Activated T-cell treated with anti-CD3 and anti-CD28 coated beads for 48 hours (primary cell): ENCODE measurements at regions not wholly inside any gene's neighbourhood (a gene's known extent, or its start where the extent isn't known, plus 50 kb on each side); places are given as distances from the start of the nearest gene placed in this dataset.
"Not testable (repeated sequence)": the region's sequence is repeated elsewhere in the genome, so short reads cannot be mapped to it uniquely, and the experiment has no call there.

ENCODE experiments used
- DNase-seq: peaks from one replicate; pipeline ENCODE4 v3.0.0-alpha.2; 2020; ENCODE audit warnings: low read depth

DNA sequence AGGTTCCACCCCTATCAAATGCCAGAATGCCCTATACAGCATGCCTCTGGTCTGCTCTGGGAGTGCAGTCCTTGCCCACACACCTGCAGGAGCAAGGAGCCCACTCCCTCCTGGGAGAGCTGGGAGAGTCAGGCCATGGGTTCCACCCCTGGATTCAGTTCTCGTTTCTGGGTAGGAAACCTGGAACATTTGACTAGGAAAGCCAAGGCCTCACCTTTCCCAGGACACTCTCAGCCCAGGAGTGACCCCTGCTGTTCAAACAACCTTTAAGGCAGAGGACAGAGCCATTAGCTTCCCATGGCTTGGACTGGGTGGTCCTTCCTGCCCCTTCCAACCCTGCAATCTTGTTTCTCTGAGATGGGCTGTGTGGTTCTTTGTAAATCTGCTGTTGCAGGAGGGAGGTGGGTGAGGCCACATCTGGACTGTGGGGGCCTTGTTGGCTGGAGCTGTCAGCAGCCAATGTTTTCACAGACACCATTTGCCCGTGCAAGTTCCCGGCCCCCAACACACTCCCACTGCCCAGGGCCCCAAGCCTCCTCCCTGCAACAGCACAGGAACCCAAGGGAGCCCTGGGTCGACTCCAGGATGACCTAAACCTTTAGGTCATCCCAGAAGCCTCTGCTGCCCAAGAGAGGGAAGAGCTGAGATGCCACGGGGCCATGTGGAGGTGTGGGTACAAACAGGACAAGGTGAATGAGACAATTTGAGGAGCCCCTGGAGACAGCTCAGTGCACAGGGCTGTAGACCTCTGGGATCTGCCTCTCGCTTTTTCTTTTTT lies 104.4 kb downstream of the PJA1 start:
- DNase-seq: no peak

GRCh38 chrX:69055193-69055592 lies 110.1 kb downstream of the PJA1 start:
- no peak for DNase-seq

DNA sequence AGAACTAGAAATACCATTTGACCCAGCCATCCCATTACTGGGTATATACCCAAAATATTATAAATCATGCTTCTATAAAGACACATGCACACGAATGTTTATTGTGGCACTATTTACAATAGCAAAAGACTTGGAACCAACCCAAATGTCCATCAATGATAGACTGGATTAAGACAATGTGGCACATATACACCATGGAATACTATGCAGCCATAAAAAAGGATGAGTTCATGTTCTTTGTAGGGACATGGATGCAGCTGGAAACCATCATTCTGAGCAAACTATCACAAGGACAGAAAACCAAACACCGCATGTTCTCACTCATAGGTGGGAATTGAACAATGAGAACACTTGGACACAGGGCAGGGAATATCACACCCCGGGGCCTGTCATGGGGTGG lies 110.8 kb downstream of the PJA1 start:
- not testable (repeated sequence) for DNase-seq

DNA sequence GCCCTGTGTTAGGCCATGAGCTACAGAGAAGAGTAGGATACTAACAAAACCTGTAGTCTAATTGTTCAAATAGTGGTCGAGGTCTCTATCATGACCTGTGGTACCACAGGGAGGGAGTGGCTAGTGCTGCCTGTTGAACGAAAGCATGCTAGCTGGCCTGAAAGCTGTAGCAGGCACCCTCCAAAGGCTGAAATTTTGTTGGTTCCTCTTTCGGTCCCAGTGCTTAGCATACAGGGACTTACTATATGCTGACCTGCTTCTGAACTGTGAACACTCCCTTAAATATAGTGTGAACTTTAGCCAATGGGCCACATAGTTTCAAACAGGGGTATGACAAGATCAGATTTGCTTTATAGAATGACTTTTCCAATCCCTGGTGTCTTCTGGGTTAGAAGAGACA lies 113.4 kb downstream of the PJA1 start:
- no peak for DNase-seq

- DNase-seq: no peak
Observed at GRCh38 chrX:69050051-69050765, 115.0 kb downstream of the PJA1 start.

DNA sequence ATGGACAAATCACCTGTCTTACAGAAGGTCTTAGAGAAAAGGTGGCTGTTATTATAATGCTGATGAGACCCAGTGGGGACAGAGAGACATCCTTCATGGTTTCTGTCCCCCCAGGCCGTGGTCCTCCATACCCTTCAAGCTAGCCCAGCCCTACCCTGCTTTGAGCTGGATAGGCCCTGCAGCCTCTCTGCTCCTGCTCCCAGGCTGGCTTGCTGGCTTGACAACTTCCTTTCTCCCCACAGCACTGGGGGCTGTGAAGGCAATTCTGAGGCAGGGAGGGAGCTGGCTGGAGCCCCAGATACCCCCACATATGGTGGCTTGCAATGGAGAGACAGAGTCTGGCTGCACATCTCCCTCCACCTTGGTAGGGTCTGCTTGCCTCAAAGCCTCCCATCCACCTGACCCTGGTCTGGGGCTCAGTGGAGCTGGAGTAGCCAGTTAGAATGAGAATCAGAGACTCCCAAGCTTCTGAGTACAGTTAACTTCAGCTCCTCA lies 118.2 kb downstream of the PJA1 start:
- no peak for DNase-seq

DNA sequence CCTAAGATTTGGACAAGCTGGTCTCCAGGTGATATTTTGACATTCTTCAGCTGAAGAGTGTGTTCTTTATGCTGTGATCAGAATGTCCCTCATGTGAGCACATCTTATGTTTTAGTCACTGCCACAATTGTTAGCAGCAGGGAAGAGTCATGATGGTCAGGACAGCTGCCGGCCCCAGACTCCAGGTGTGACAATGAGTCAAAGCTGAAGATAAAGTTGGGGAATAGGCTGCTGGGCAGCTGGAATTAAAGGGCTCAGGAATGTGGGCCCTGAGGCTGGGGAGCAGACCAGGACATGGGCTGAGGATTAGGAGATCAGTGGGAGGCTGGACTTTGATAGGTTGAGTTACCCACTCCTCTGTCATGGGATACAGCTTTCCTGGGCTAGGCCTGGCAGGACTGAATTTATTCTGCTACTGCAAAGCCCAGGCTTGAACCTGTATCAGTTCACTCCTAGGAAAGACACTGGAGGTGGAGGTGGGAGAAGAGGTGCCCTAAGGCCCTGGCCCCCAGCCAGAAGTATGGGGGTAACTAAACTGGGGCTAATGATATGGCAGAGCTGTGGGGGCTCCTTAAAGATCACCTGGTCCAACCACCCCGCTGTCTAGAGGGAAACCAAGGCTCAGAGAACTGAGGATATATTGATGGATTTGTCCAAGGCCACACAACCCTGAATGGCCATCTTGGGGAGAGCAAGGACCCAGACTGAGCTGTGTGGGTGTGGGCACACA lies 119.5 kb downstream of the PJA1 start:
- DNase-seq: no peak

- DNase-seq: no peak
Observed at GRCh38 chrX:69038816-69039215, 126.4 kb downstream of the PJA1 start.

DNA sequence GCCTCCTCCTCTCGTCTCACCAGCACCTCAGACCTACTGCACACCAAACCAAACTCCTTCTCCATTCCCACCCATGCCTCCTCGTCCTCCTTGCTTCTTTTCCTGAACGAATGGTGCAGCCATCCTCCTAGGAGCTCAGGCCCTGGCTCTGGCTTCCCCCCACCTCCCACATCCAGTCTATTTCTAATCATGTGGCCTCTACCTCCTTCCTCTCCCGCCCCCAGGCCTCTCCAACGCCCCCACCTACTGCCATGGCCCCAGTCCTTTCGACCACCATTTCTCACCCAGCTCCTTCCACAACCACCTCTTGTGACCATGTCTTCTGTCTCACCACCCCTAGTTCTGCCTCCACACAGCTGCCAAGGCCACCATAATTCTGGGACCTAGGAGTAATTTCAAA lies 127.1 kb downstream of the PJA1 start:
- no peak for DNase-seq

DNA sequence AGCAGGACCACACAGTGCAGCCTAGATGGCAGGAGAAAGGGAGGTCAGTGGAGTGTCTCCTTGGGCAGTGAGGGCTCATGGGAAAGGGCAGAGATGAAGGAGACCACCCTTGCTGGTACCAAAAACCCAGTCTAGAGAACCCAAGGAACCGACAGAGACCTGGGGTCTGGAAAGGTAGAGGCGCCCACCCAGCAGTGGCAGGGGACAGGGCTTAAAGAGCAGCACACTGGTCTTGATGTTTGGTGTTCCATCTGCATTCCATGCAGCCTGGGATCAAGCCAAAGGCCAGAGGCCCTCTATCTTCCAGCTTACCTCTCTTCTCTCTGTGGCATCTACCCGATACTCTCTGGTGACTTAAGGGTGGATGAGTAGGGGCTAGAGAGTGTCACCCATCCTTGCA lies 127.5 kb downstream of the PJA1 start:
- no peak for DNase-seq

DNA sequence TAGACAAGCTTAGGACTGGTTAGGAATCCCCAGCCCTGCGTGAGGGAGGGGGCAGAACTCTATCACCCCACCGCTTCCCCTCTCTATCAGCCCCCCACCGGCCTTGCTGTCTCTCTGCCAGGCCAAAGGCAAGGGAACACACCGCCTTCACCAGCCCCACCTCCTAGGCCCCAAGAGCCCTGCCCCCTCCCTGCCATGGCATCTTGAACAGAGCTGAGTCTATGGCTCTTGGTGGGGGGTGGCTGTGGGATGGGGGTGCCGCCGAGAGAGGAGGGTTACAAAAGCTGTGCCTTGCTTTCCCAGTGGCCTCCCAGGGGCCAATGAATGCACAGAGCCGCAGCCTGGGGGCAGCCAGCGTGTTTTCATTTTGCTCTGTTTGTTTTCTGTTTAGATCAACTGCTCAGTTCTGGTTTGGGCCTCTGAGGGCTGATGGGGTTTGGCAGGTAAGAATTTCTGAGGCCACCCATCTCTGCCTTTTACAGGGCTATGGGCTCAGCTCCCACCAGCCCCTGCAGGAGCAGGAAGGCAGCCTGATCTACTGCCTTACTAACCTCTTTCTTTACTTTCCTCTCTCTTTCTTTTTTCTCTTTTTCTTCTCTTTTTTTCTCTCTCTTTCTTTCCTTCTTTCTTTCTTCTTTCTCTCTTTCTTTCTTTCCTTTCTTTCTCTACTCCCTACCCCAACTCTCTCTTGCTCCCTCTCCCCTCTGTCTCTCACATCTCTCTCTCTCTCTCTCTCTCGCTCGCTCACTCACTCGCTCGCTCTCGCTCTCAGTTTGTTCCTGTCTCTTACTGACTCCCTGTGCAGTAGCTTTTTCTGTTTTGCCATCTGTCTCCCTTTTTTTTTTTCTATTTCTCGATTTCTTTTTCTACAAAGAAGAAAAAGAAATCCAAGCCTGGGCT lies 128.3 kb downstream of the PJA1 start:
- DNase-seq: no peak

- no peak for DNase-seq
Observed at GRCh38 chrX:69034451-69034850, 130.8 kb downstream of the PJA1 start.

DNA sequence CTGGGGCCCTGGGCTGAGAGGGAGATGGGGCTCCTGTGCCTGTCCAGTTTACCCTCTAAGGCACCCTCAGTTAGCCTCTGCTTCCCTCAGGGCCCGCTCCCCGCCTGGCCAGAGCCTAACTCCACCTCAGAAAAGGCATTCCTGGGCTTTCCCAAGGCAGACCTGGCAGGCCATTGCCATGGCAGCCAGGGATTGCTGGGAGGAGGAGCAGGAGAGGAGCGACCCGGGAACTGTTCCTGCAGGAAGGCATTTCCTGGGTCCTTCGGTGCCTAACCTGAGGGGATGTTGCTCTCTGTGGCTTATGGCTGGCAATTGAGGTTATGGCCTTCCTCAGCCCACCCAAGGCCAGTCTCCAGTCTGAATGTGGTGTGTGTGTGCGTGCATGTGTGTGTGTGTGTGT lies 131.3 kb downstream of the PJA1 start:
- no peak for DNase-seq

DNA sequence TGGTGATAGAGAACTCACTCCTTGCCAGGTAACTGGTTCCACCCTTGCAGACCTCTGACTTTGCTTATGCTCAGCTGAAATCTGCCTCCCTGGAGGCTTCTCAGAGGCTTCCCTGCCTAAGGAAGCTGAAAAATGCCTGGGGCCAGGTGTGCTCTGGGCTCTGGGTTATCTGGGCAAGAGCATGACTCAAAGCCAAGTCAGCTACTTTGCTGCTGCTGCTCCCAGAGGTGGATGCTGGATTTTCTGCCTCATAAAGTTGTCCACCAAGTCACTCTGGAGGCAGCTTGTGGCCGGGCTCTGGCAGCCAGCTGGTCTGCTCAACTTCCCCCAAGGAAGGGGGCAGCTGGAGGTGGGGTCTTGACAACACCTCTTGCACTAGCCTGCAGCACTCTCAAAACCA lies 132.7 kb downstream of the PJA1 start:
- no peak for DNase-seq

DNA sequence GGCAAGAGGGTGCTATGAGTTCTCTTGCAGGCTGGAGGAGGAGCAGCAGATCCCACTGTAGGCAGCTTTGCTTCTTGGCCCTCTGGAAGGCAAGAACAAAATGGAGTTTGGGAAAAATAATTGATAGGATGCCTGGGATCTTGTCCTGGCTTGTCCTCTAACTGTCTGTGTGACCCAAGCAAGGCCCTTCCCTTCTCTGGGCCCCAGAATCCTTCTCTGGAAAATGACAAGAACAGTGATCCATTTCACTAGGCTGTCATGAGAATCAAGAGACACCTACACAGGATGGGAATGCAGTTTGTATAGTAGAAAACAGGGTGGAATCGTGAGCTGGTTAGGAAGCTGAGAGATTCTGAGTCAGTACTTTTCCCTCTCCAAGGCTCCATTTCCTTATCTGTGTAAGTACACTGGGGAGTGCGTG lies 133.3 kb downstream of the PJA1 start:
- DNase-seq: no peak

- no peak for DNase-seq
Observed at GRCh38 chrX:69031181-69031580, 134.1 kb downstream of the PJA1 start.

GRCh38 chrX:69029771-69030170 lies 135.5 kb downstream of the PJA1 start:
- DNase-seq: no peak

GRCh38 chrX:69028761-69029120 lies 136.5 kb downstream of the PJA1 start:
- DNase-seq: no peak

DNA sequence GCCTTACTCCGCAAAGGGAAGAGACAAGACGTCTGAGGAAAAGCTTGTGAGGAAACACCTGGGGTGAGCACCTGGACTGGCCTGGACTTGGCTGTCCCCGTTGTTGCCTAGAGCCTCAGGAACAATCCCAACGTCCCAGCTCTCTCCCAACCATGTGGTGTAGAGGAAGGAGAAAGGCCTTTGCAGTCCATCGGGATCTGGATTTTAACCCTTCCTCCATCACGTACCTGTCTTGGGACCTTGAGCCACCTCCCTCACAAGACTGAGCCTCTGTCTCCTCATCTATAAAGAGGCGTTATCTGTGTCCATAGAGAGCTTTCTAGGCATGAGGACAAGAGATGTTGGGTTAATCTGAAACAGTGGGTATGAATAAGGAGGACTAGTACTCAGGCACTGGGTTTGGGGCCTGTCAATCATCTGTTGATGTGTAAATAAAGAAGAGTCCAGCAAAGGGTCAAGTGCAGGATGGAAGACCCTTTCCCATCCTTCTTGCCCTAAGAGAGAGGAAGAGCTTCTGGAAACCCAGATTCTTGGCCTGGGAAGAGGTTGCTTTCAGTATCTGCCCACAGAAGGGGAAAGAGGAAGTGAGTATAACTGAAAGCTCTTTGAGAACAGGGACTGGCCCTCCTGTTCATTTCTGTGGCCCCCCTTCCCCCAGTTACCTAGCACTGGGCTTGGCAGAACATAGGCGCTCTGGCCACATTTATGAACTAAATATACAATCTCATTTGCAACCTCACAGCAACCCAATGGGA lies 137.1 kb downstream of the PJA1 start:
- DNase-seq: no peak

DNA sequence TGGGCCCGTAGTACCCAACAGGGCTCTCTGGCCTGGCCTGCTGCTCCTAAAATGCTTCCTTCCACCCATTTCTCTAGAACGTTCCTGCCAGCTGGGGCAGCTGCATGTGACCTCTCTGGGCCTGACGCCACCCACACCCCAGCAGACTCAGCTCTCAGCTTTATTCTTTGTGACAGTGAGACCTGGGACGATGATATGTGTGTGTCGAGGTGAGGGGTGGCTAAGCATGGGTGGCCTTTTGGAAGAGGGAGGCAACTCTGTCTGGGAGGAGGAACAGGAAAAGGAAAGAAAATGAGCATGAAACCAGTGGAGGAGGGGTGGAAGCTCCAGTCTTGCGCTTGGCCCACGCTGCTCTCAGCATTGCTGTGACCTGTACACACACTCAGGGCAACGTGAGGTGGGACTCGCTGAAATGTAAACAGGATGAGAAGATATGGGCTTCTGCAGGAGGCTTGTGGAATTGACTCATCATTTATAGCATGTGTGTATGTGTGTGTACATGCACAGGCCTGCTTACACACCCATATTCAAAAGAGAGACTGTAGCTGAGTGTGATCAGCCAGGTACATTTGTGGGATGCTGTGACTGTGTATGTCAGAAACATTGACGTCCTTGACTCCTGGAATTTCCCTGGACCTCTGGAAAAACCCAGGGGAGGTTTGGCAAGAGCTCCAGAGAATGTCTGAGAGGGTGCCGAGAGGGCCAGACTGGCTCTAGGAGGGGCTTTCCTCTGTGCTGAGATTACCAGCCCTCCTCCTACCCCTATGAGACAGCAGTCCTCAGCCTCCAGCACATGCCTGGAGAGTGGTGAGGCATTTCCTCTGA lies 137.9 kb downstream of the PJA1 start:
- no peak for DNase-seq
